Non-pigmented ciliary epithelial cell (primary cell): ENCODE measurements at regions not wholly inside any gene's neighbourhood (a gene's known extent, or its start where the extent isn't known, plus 50 kb on each side); places are given as distances from the start of the nearest gene placed in this dataset.
A peak's percentile ranks its signal among the peaks of the same experiment; 100 is the strongest.

Experiments
- DNase-seq: peaks from one replicate; pipeline ENCODE4 v3.0.0-alpha.2; 2010; ENCODE audit warnings: low read depth

GRCh38 chr4:57168982-57169381 lies 58.8 kb upstream of the IGFBP7 start:
- DNase-seq: no peak

- peak; percentile 55 for DNase-seq
Observed at GRCh38 chr4:57163530-57164459, 53.6 kb upstream of the IGFBP7 start.

GRCh38 chr4:57162499-57163019 lies 52.4 kb upstream of the IGFBP7 start:
- DNase-seq: no peak
